Activated CD4-positive, CD25-positive, alpha-beta regulatory T cell treated with anti-CD3 and anti-CD28 coated beads, Interleukin-2, amount 50 U/mL, for 72 hours (primary cell): ENCODE measurements at regions not wholly inside any gene's neighbourhood (a gene's known extent, or its start where the extent isn't known, plus 50 kb on each side); places are given as distances from the start of the nearest gene placed in this dataset.
"Not testable (repeated sequence)": the region's sequence is repeated elsewhere in the genome, so short reads cannot be mapped to it uniquely, and the experiment has no call there.

Experiments
- DNase-seq: peaks from one replicate; pipeline ENCODE4 v3.0.0; 2021

DNA sequence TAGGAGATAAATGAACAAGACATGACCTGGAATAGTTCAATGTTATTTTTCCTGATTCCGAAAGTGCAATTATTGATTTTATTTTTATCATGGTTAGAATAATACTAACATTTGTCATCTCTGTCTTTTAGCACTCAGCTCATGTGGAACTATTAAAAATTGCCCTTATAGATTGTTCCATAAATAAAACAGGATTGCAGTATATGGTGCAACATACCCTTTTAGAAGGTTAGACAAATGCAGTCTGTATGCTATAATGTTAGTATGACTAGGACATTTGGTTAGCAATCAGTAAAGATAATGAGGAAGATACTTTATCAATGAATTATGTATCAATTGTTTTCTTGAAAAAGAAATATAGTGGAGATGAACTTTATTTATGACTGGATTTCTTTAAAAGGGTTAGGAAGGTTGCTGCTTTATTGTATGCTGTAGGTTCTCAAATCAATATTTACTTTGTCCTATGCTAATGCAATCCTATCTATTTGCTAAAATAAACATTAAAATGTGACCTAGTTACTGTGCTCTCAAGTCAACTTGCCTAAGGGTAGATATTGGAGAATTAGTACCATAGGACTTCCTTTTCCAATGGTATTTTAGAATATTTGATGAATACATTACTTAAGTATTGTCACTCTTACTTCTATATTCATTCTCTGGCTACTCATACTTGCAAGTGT is 348.9 kb upstream of the ISL1 start:
- no peak for DNase-seq

DNA sequence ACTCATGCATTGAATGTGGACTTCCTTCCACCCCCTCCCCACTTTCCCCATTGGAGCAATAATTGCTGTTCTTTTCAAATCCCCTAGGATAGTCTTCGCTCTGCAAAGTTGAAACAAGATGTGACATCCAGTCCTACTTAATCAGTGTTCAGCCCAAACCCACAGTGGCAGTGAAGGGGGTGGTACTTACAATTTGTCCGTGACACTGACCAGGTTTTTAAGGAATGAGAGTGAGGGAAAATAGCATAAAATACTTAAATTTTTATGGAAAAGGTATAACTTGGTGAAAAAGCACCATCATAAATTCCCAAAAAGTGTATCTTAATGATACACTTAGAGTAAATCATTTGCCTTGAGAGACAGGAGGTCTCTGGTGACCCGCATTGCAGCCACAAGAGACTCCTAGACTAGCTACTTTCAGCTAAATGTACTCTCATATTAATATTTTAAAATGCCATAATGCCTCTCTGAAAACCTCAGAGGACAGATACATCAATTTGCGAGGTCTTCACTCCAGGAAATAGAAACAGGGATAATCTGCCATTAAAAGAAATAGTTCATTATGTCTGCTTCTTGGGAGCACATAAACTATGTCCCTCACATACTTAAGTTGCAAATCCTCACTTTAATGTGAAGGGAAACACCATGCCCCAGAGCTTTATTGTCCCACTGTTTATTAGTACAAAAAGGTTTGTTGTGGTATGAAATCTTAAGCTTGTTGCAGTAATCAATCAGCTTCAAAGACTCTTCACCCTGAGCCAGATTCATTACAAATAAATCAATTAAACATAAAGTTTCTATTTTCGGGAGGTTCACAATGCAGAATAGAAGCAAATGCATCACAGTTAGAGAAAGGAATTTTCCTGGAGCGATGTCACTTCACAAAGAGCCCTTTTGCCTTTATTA is 343.6 kb upstream of the ISL1 start:
- no peak for DNase-seq

DNA sequence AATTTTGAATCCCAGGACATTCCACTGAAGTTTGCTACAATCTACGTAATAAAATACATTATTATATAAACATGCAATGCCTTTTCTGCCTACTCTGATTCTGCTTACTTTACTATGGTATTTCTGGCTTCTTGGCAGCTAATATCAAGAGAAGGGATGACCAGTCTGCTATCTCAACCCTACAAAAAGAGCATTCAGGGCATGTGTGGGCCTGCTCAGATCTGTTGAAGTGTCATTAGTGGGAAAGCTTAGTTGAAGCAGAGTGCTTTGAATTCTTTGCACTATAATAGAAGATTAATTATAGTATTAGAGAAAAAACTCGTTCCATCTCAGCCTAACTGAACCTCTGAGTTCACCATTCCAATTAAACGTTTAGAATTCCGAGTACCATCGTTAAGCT is 339.5 kb upstream of the ISL1 start:
- no peak for DNase-seq

DNA sequence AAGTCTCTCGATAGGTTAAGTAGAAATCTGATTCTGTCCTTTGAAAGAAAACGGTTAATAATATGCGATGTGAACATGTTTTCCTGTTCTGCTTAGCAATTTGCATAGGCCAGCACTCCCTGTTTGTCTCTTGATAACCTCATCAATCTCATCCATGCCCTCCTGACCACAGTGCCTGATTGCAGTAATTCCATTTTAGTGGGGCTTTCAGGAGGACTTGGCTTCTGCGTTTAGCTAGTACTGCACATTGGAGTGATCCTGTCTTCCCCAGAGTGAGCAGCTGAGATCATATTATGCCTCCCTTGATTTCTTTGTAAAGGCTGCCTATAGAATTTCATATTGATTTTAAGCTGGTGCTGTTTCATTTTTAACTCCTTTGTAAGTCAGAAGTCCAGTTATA is 335.9 kb upstream of the ISL1 start:
- DNase-seq, result no peak

DNA sequence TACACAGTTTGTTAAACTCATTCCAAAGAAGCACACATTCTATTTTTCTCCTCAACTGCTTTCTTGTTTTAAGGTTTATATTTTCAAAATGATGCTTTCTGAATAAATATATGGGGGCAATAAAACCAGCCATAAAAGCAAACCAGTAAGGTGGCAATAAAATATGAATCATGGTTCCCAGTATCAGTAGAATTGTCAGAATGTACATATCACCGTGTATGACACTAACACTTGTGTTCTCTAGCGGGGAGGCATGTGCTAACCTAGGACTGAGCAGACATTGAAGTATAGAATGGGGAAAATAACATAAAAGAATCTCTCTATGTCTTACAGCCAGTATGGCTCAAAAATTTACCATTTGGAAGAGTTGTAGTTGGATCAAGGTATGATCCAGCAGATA is 329.9 kb upstream of the ISL1 start:
- no peak for DNase-seq

DNA sequence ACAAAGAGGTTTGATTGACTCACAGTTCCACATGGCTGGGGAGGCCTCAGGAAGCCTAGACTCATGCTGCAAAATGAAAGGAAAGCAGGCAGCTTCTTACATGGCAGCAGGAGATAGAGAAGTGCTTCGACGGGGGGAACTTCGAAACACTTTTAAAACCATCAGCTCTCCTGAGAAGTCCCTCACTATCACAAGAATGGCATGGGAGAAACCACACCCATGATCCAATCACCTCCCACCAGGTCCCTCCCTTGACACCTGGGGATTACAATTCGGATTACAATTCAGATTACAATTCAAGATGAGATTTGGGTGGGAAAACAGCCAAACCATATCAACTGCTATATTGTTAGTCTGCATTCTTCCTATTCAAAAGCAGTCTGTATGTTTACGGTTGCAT is 322.3 kb upstream of the ISL1 start:
- DNase-seq, result no peak

DNA sequence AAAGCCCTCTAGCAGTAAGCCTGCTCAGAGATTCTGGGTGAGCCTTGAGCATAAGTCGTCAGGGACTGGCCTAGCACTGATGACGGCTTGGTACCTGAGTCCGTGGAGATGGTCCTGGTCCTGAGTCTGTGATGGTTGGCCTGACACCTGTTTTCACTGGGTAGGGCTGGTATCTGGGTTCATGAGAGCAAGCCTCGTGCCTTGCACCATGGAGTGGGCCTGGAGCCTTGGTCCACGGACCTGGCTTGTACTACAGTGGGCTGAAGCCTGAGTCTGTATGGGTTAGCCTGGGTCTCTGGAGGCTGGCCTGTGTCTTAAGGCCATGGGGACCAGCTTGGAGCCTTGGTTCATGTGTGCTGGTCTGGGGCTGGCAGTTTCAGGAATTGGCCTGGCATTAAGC is 310.3 kb upstream of the ISL1 start:
- DNase-seq, result no peak

DNA sequence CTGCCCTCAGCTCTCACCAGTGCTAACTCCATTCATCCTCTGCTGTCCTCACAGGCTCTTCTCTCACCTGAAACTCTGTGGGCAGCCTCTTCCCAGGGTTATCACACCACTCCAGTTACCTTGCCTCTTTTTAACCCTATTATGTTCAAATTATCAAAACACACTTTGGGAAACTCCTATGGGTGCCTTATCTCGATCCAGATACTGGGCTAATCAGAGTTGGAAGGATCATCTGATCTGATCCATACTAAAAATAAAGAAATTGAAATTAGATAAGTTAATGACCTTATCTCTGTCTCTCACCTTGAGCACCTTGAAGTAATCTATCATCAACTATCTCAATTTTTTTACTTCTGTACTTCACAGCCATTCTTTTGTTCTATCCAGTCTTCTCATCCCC is 300.5 kb upstream of the ISL1 start:
- DNase-seq, result no peak

DNA sequence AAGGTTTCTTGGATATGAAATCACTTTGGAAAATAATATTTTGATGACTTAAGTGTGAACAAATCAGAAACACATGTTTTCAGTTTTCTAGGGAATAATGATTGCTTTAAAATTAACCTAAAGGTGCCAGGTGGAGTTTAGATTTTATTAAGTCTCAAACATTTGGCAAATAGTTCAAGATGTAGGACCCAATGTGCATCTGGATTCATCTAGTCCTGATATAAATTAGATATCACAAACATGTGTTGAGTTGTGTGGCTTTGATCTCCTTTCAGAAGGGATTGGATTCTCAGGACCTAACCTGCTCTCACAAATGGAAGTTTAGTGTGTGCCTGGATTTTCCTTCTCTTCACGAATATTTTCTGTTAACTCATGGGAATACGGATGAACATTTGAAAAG is 291.4 kb upstream of the ISL1 start:
- DNase-seq, result no peak

DNA sequence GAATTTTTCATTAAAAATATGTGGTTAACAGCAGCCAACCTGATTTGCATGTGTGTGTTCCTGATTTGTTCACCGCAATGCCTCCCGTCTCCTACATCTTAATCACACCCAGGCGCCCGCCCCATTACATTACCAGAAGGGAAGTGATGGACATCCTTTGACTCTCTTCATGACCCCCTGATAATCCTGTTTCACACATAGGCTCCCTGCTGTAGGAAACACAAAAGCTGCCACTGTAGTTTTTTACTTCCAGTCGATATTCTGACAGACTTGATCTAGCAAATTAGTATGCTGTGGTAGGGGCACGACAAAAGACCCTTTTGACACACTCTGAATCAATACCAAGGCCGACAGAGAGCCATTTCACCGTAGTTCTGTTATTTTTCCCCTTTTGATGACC is 287.8 kb upstream of the ISL1 start:
- no peak for DNase-seq

DNA sequence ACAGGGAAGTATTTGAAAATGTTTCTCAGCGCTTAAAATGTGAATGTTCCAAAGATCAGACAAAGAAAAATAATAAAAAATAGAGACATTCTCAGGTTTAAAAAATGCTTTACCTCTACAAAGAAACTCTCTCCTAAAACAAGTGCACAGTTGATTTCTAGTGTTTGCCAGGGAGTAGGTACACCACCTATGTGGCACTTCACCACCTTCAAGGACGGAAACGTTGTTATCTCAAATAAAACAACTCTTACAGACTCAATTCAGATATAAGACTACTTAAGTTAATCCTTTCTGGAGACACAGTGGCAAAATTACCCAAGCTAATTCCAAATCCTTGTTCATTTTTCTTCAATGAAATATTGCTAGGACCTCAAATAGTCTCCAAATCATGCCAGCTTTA is 286.4 kb upstream of the ISL1 start:
- no peak for DNase-seq

DNA sequence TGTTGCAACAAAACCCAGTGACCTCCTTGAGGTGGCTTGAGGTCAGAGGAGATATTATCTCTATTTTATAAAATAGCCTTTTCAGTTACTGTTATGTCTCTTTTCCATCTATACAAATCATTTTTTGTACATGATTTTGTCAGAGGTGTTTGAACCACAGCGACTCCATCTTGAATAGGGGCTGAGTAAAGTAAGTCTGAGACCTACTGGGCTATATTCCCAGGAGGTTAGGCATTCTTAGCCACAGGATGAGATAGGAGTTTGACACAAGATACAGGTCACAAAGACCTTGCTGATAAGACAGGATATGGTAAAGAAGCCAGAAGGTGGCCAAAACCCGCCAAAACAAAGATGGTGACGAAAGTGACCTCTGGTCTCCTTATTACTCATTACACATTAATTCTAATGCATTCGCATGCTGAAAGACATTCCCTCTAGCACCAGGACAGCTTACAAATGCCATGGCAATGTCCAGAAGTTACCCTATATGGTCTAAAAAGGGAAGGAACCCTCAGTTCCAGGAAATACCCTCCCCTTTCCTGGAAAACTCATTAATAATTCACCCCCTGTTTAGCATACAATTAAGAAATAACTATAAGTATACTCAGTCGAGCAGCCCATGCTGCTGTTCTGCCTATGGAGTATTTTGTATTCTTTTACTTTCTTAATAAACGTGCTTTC is 283.9 kb upstream of the ISL1 start:
- no peak for DNase-seq

DNA sequence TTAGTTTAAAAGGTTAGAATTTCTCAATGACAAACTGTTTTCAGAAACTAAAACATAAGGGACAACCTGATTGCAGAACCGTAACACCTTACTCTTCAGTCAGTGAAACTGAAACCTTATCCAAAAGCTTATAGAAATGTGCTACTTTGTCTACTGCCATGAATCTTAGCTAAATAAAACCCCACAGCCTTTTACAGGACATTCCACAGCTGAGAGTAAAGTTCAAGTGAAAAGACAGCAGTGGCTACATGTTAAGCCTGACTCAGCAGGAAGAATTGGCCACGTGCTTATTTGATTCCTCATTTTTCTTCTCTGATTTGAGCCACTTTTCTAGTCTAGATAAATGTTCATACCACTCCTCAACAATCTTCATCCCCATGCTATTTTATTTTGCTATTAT is 278.7 kb upstream of the ISL1 start:
- no peak for DNase-seq

DNA sequence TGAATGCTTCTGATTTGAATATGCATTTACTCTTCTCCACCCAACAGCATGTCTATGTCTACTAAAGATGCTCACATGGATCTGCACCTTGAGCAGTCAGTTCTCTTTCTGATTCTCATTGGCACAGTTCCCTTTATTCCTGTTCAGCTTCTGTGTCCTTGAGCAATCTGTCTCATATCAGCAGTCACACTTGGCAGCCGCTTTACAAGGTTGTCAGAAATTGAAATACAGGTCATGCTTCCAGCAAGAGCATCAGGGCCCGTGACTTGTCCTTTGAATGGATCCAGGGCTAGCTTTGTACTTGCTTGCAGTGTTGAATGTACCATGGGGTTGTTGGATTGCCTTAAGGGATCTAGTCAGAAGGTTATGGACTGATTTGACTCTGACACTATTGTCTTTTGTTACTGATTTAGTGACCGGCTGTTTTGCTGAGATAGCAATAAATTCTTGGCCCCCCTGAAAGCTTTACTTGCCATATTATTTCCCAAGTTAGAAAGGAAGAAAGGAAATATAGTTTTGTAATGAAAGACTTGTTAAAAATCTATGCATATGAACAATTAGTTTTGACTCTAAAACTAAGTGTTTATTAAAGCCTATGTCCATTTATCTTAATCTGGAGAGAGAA is 273.4 kb upstream of the ISL1 start:
- no peak for DNase-seq

DNA sequence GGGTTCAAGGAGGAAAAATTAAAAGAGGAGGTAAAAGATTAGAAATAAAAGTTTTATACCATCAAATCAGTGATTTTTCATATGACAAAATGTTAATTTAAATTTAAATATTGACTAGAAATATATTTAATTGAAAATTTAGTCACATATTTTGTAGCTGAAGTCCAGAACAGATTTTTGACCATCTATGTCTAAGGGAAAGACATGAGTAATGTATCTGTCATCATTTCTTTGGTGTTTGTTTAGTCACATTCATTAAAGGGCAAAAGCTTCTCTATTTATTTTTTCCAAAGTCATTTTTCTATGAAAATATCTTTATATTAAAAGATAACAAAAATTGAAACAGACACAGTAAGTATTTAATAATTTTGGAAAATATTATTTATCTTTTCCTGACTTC is 252.0 kb upstream of the ISL1 start:
- no peak for DNase-seq

DNA sequence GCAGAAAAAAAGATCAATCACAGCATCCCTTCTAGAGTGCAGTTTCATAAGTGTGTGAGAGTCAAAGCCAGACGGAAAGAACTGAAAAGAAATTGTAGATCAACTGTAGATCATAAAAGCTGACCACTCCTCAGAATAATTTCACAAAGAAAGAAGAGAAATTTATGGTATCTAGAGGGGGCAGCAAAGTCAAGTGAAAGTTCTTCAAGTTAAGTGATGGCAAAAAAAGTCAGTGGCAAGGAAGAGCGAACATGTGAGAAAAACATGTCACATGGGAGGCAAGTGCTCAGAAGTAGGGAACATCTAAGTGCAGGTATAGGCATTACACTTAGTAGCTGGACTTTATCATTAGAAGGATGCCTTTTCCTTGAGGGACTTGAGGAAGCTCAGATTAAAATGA is 245.1 kb upstream of the ISL1 start:
- DNase-seq, result no peak

DNA sequence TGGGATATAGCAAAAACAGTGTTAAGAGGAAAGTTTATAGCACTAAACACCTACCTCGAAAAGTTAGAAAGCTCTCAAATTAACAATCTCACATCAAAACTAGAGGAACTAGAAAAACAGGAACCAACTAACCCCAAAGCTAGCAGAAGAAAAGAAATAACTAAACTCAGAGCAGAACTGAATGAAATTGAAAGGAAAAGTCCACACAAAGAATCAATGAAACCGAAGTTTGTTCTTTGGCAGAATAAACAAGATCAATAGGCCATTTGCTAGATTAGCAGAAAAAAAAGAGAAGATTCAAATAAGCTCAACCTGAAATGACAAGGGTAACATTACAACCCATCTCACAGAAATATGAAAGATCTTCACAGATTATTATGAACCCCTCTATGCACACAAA is 234.8 kb upstream of the ISL1 start:
- DNase-seq, result no peak

DNA sequence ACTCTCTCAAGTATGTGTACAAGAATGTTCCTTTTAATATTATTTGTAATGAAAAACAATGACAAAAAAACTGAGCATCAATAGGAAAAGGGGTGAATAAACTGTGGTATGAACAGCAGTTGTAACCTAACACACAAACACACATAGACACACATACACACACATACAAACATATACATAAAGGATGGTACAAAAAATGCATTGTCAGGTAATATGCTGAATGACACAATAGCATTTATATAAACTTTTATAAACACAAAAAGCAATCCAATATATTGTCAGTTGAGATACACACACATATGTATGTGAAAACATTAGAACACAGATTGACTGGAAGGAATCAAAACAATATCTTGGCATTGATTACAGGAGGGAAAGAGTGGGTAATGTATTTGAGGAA is 227.0 kb upstream of the ISL1 start:
- no peak for DNase-seq

DNA sequence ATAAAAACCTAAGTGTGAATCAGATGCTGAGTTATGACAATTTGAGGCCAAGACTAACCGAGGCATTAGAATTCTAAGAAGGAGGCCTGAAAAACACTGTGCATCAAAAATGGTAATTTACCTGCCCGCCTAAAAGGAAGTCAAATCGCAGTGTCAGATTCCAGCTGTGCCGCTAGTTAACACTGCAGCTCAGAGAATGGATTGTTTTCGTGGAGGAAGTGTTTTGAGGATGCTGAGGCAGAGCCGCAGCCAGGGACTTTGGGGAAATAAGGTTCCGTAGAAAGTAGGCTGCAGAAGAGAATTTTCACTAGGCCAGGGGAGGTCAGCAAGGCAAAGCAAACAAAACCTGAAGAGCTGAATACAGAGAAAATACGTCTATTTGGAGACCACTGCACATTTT is 226.4 kb upstream of the ISL1 start:
- no peak for DNase-seq

DNA sequence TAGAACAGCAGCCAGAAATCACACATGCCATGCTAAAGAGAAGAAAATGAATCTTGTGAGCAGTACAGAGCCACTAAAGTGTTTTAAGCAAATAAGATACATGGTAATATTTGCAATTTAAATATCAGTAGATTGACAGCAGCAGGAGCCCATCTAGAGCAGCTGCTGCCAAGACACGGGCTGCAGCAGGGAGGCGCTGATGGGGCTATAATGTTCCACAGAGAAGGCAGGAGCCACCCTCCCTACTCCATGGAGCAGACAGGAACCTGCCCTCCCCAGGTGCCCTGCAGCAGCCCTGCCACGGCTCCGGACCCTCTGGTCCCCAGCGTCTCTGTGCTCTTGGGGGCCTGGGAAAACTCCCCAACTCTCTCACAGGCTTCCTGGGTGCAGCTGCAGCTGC is 224.1 kb upstream of the ISL1 start:
- no peak for DNase-seq

DNA sequence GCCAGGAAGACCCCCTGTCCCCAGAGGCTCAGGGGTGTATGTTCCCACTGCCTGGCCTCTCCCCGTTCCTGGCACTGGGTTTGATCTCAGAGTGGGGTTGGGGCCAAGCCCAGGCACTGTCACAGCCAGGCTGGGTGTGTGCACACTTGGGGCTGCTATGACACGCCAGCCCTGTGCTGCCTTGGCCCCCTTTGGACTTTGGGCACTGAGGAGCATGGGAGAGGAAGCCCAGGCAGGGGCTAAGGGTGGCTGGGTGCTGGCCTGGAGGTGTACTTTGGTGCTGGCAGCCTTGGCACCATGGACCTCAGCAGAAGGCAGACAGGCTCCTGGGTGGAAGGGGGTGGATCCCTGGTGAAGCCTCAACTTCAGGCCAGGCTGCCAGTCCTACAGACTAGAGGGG is 223.6 kb upstream of the ISL1 start:
- no peak for DNase-seq

DNA sequence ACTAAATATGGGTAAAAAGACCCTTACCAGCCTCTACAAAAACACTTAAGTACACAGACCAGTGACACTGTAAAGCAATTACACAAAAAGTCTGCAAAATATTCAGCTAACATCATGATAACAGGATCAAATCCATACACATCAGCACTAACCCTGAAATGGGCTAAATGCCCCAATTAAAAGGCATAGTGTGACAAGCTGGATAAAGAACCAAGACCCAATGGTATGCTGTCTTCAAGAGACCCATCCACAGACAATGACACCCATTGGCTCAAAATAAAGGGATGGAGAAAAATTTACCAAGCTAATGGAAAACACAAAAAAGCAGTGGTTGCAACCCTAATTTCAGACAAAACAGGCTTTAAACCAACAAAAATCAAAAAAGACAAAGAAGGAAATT is 221.0 kb upstream of the ISL1 start:
- DNase-seq, result no peak

DNA sequence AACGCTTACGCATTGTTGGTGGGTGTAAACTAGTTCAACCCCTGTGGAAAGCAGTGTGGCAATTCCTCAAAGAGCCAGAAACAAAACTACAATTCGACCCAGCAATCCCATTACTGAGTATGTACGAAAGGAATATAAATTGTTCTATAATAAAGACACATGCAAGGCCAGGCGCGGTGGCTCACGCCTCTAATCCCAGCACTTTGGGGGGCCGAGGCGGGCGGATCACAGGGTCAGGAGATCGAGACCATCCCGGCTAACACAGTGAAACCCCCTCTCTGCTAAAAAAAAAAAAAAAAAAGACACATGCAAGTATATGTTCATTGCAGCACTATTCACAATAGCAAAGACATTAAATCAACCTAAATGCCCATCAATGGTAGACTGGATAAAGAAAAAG is 217.6 kb upstream of the ISL1 start:
- not testable (repeated sequence) for DNase-seq
